ENCODE measurements at regions not wholly inside any gene's neighbourhood (a gene's known extent, or its start where the extent isn't known, plus 50 kb on each side); places are given as distances from the start of the nearest gene placed in this dataset.

- no peak for DNase-seq (ENCODE audit: low spot score)
- no peak for TF ChIP-seq CTCF (IDR thresholded peaks at IDR 0.05; ENCODE audit: extremely low read depth, insufficient read depth, missing control alignments)
- in situ Hi-C loops (cut with MboI; ENCODE audit: low pct_unique_long_range_greater_than_20kb, low sequenced_read_pairs, unreplicated experiment): no loop called here
Measured at GRCh38 chr18:22637787-22638186, 220.1 kb upstream of the CTAGE1 start.

- DNase-seq (ENCODE audit: low spot score): no peak
- no peak for TF ChIP-seq CTCF (IDR thresholded peaks at IDR 0.05; ENCODE audit: extremely low read depth, insufficient read depth, missing control alignments)
- in situ Hi-C loops (cut with MboI; ENCODE audit: low pct_unique_long_range_greater_than_20kb, low sequenced_read_pairs, unreplicated experiment): no loop called here
Measured at GRCh38 chr18:22639026-22639463, 221.3 kb upstream of the CTAGE1 start.

GRCh38 chr18:22639561-22639960 lies 221.8 kb upstream of the CTAGE1 start:
- no peak for DNase-seq (ENCODE audit: low spot score)
- in situ Hi-C loops (cut with MboI; ENCODE audit: low pct_unique_long_range_greater_than_20kb, low sequenced_read_pairs, unreplicated experiment): no loop called here
- no peak for TF ChIP-seq CTCF (IDR thresholded peaks at IDR 0.05; ENCODE audit: extremely low read depth, insufficient read depth, missing control alignments)

- DNase-seq (ENCODE audit: low spot score): no peak
- in situ Hi-C loops (cut with MboI; ENCODE audit: low pct_unique_long_range_greater_than_20kb, low sequenced_read_pairs, unreplicated experiment): no loop called here
- TF ChIP-seq CTCF (IDR thresholded peaks at IDR 0.05; ENCODE audit: extremely low read depth, insufficient read depth, missing control alignments): no peak
Measured at GRCh38 chr18:22640281-22640842, 222.6 kb upstream of the CTAGE1 start.

GRCh38 chr18:22641958-22642357 lies 224.2 kb upstream of the CTAGE1 start:
- in situ Hi-C loops (cut with MboI; ENCODE audit: low pct_unique_long_range_greater_than_20kb, low sequenced_read_pairs, unreplicated experiment): no loop called here
- no peak for DNase-seq (ENCODE audit: low spot score)

GRCh38 chr18:22643731-22644130 lies 226.0 kb upstream of the CTAGE1 start:
- in situ Hi-C loops (cut with MboI; ENCODE audit: low pct_unique_long_range_greater_than_20kb, low sequenced_read_pairs, unreplicated experiment): no loop called here
- TF ChIP-seq CTCF (IDR thresholded peaks at IDR 0.05; ENCODE audit: extremely low read depth, insufficient read depth, missing control alignments): no peak
- DNase-seq (ENCODE audit: low spot score): no peak

More at GRCh38 chr18:22641958-22642357, 224.2 kb upstream of the CTAGE1 start:
- TF ChIP-seq CTCF (IDR thresholded peaks at IDR 0.05; ENCODE audit: extremely low read depth, insufficient read depth, missing control alignments): no peak
